Activated naive CD8-positive, alpha-beta T cell treated with anti-CD3 and anti-CD28 coated beads, Interleukin-2, amount 10 ng/mL, durations not matched to agents 7 days and 5 days (primary cell): ENCODE measurements at regions not wholly inside any gene's neighbourhood (a gene's known extent, or its start where the extent isn't known, plus 50 kb on each side); places are given as distances from the start of the nearest gene placed in this dataset.

Experiments used
- ATAC-seq: fragments of 150-1000 bp; cut with Tn5 transposase; one replicate; pipeline ENCODE4 v1.10.0; 2021; ENCODE audit warnings: low read depth, moderate library complexity
- POLR2A ChIA-PET: fragments of 350-600 bp; sonication (Branson Sonifier 250); formaldehyde crosslinking; loops from one replicate; lab custom pipeline; 2021; ENCODE audit warnings: antibody characterized with exemption; lab: Charles Lee
- DNase-seq: peaks from one replicate; pipeline ENCODE4 v3.0.0; 2021
- H3K27ac Mint-ChIP-seq: one replicate; pipeline ENCODE4 v1.8.0; 2022; ENCODE audit warnings: mild to moderate bottlenecking, mixed read lengths
- H3K27me3 Mint-ChIP-seq: one replicate; pipeline ENCODE4 v1.8.0; 2022; ENCODE audit warnings: mild to moderate bottlenecking, moderate library complexity, mixed read lengths
- H3K36me3 Mint-ChIP-seq: one replicate; pipeline ENCODE4 v1.8.0; 2021; ENCODE audit warnings: mild to moderate bottlenecking, mixed read lengths
- H3K4me1 Mint-ChIP-seq: one replicate; pipeline ENCODE4 v1.8.0; 2021; ENCODE audit warnings: mixed read lengths
- H3K4me3 Mint-ChIP-seq: one replicate; pipeline ENCODE4 v1.8.0; 2022; ENCODE audit warnings: mild to moderate bottlenecking, moderate library complexity, mixed read lengths
- H3K9me3 Mint-ChIP-seq: one replicate; pipeline ENCODE4 v1.8.0; 2021; ENCODE audit warnings: mixed read lengths

- Mint-ChIP-seq H3K27me3 (no peaks in the 10 kb centered on the region), H3K27ac (no peak overlapping the region), H3K4me3 (no peak overlapping the region), H3K9me3 (no peaks in the 10 kb centered on the region), H3K36me3 (no peaks in the 10 kb centered on the region), H3K4me1 (no peaks in the 10 kb centered on the region)
- POLR2A ChIA-PET, result no interaction called here
- DNase-seq, result no peak
- ATAC-seq, result no peak
Observed at GRCh38 chr10:106089855-106090254, 1074.7 kb downstream of the SORCS1 start.

- ATAC-seq (no peak), DNase-seq (no peak)
- Mint-ChIP-seq H3K36me3 (no peaks in the 10 kb centered on the region), H3K27me3 (no peaks in the 10 kb centered on the region), H3K4me1 (no peaks in the 10 kb centered on the region), H3K27ac (no peak overlapping the region), H3K4me3 (no peak overlapping the region), H3K9me3 (no peaks in the 10 kb centered on the region)
- POLR2A ChIA-PET, result no interaction called here
Observed at GRCh38 chr10:106086391-106086790, 1078.1 kb downstream of the SORCS1 start.

DNA sequence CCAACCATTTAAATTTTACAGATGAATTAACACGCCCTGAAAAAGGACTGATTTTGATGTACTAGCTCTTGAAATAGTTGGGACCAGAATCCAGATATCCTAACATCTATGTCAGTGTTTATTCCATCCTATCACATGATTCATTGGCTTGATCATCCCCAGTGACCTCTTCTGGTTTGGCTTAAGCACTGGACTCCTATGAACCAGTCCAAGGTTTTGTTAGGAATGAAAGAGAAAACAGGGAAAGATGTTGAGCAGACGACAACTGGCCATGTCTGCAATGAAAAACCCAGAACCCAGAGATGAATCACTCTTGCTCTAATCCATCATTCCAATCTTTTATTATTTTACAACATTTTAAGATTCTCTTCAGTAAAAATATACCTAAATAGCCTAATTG lies 1080.9 kb downstream of the SORCS1 start:
- no peaks in the 10 kb centered on the region for H3K9me3 Mint-ChIP-seq
- DNase-seq (no peak), ATAC-seq (no peak)
- H3K27me3 Mint-ChIP-seq, result no peaks in the 10 kb centered on the region
- H3K4me3 Mint-ChIP-seq, result no peak overlapping the region
- H3K27ac Mint-ChIP-seq, result no peak overlapping the region
- no peaks in the 10 kb centered on the region for H3K36me3 Mint-ChIP-seq
- POLR2A ChIA-PET, result no interaction called here
- no peaks in the 10 kb centered on the region for H3K4me1 Mint-ChIP-seq

DNA sequence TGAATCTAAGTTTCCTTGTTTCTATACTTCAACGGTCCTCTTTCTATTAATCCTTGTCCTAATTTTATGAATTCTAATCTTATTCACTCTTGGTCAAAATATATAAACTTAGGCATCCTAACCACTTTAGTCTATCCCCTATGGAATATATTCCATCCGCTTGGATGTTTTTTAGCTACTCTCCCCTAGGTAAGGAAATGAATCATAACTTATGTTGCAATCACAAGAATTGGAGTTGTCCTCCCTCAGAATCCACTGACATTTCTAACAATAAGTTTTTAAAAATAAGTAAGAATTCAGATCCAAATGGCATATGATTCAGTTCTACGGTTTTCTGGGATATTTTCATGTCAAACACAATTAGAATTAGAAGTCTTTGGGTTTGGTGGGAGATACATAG lies 1081.6 kb downstream of the SORCS1 start:
- Mint-ChIP-seq H3K9me3 (peaks cover 2% of the 10 kb centered on the region), H3K36me3 (no peaks in the 10 kb centered on the region), H3K4me1 (no peaks in the 10 kb centered on the region), H3K4me3 (no peak overlapping the region), H3K27ac (no peak overlapping the region), H3K27me3 (no peaks in the 10 kb centered on the region)
- no peak for DNase-seq
- ATAC-seq, result no peak
- POLR2A ChIA-PET, result no interaction called here

DNA sequence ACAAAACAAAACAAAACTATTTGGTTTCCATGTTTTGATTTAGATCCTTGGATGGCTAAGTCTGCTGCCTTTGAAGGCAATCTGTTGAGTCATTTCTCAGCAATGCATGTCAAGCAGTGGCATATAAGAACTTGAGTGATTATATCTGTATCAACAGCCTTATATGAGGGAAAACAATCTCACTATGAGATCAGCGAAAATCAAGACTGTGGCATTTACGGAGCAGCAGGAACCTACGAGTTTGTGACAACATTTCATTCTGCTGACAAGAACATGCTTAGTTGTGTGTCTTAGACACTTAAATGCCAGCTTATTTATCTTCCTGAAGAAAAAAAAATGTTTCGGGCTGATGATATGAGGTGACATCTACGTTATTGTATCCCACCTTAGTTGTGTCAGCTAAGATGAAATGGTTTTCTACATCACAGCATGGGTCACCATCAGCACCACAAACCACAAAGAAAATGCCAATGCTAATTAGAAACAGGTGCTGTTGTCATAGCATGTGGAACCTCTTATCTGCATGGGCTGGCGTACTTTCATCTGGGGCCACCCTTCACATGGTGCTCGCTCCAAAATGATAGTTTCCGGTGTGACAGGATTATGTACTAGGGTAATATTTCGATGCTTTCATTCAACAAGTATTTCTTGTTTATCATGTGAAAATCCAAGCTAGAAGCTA lies 1085.5 kb downstream of the SORCS1 start:
- no peaks in the 10 kb centered on the region for H3K36me3 Mint-ChIP-seq
- no peaks in the 10 kb centered on the region for H3K4me1 Mint-ChIP-seq
- POLR2A ChIA-PET, result no interaction called here

GRCh38 chr10:106076496-106076895 lies 1088.0 kb downstream of the SORCS1 start:
- H3K27me3 Mint-ChIP-seq, result no peaks in the 10 kb centered on the region
- no peak overlapping the region for H3K27ac Mint-ChIP-seq
- POLR2A ChIA-PET, result no interaction called here
- no peaks in the 10 kb centered on the region for H3K36me3 Mint-ChIP-seq
- H3K4me1 Mint-ChIP-seq, result no peaks in the 10 kb centered on the region
- DNase-seq (no peak), ATAC-seq (no peak)
- peaks cover 7% of the 10 kb centered on the region for H3K9me3 Mint-ChIP-seq
- no peak overlapping the region for H3K4me3 Mint-ChIP-seq

More for the DNA sequence above, 1085.5 kb downstream of the SORCS1 start:
- no peaks in the 10 kb centered on the region for H3K27me3 Mint-ChIP-seq
- no peak for ATAC-seq
- no peak overlapping the region for H3K27ac Mint-ChIP-seq
- no peak for DNase-seq
- peaks cover 5% of the 10 kb centered on the region for H3K9me3 Mint-ChIP-seq
- no peak overlapping the region for H3K4me3 Mint-ChIP-seq

- Mint-ChIP-seq H3K36me3 (no peaks in the 10 kb centered on the region), H3K4me1 (no peaks in the 10 kb centered on the region), H3K9me3 (peaks cover 2% of the 10 kb centered on the region), H3K27ac (no peak overlapping the region), H3K4me3 (no peak overlapping the region), H3K27me3 (no peaks in the 10 kb centered on the region)
- DNase-seq (no peak), ATAC-seq (no peak)
- POLR2A ChIA-PET, result no interaction called here
Observed at GRCh38 chr10:106053061-106053460, 1111.4 kb downstream of the SORCS1 start.

DNA sequence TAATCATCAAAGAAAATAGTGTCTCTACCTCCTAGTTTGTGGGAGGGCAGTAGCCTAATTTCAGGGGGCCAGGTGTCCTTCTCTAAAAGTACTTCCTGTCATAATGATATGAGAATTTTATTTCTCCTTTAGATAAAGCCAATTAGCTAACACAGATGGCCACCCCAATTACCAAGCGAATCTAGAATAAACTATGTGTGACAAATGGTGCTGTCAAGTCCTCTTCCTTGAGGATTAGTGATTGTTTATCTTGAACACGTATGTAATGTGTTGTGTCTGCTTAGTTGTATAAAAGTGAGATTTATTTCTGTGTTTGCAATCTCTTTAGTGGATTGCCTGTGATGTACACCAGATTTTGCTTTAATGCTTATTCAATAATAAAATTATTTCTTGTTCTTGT lies 1120.0 kb downstream of the SORCS1 start:
- DNase-seq (no peak), ATAC-seq (no peak)
- H3K4me1 Mint-ChIP-seq, result no peaks in the 10 kb centered on the region
- H3K27me3 Mint-ChIP-seq, result no peaks in the 10 kb centered on the region
- POLR2A ChIA-PET, result no interaction called here
- H3K9me3 Mint-ChIP-seq, result peaks cover 2% of the 10 kb centered on the region
- H3K4me3 Mint-ChIP-seq, result no peak overlapping the region
- no peak overlapping the region for H3K27ac Mint-ChIP-seq
- no peaks in the 10 kb centered on the region for H3K36me3 Mint-ChIP-seq

GRCh38 chr10:106043863-106044262 lies 1120.6 kb downstream of the SORCS1 start:
- POLR2A ChIA-PET, result no interaction called here
- DNase-seq, result no peak
- Mint-ChIP-seq H3K4me1 (no peaks in the 10 kb centered on the region), H3K9me3 (peaks cover 2% of the 10 kb centered on the region), H3K4me3 (no peak overlapping the region), H3K27me3 (no peaks in the 10 kb centered on the region), H3K27ac (no peak overlapping the region), H3K36me3 (no peaks in the 10 kb centered on the region)
- ATAC-seq, result no peak

DNA sequence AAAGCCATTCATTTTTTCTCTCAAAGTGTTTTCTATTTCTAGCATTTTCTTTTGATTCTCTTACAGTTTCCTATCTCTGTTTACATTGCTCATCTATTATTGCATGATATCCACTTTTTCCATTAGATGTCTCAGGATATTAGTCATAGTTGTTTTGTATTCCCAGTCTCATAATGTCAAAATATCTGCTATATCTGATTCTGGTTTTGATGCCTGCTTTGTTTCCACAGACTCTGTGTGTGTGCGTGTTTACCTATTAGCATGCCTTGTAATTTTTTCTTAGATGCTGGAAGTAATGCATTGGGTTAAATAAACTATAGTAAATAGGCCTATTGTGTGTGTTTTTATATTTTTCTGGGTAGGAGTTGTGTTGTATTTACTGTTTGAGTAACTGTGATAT lies 1126.3 kb downstream of the SORCS1 start:
- Mint-ChIP-seq H3K4me1 (no peaks in the 10 kb centered on the region), H3K27me3 (no peaks in the 10 kb centered on the region), H3K36me3 (no peaks in the 10 kb centered on the region), H3K4me3 (no peak overlapping the region), H3K27ac (no peak overlapping the region), H3K9me3 (no peaks in the 10 kb centered on the region)
- ATAC-seq, result no peak
- DNase-seq, result no peak
- POLR2A ChIA-PET, result no interaction called here

DNA sequence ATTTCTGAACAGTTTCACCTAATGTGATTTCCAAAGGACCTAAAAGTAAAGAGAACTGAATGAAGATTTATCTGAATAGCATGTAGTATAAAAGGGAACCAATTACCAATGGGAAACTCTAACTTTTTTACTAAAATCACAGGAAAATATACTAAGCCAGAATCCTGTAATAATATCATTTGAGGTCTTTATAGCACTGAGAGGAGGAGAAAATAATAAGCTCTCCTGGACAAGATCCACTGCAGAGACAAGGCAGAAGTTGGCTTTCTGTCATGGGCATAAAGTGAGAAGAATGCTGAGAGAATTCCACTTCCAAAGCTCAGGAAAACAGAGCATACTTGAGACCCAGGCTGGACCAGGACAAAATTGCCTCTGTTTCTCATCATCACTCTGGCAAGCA lies 1131.4 kb downstream of the SORCS1 start:
- DNase-seq (no peak), ATAC-seq (no peak)
- Mint-ChIP-seq H3K4me1 (no peaks in the 10 kb centered on the region), H3K4me3 (no peak overlapping the region), H3K9me3 (no peaks in the 10 kb centered on the region), H3K27me3 (no peaks in the 10 kb centered on the region), H3K27ac (no peak overlapping the region), H3K36me3 (no peaks in the 10 kb centered on the region)
- POLR2A ChIA-PET, result no interaction called here

GRCh38 chr10:106032450-106033002 lies 1132.0 kb downstream of the SORCS1 start:
- no peak for DNase-seq
- ATAC-seq, result no peak
- H3K9me3 Mint-ChIP-seq, result no peaks in the 10 kb centered on the region
- H3K27me3 Mint-ChIP-seq, result no peaks in the 10 kb centered on the region
- no peak overlapping the region for H3K27ac Mint-ChIP-seq
- no peaks in the 10 kb centered on the region for H3K4me1 Mint-ChIP-seq
- POLR2A ChIA-PET, result no interaction called here
- no peak overlapping the region for H3K4me3 Mint-ChIP-seq
- H3K36me3 Mint-ChIP-seq, result no peaks in the 10 kb centered on the region

DNA sequence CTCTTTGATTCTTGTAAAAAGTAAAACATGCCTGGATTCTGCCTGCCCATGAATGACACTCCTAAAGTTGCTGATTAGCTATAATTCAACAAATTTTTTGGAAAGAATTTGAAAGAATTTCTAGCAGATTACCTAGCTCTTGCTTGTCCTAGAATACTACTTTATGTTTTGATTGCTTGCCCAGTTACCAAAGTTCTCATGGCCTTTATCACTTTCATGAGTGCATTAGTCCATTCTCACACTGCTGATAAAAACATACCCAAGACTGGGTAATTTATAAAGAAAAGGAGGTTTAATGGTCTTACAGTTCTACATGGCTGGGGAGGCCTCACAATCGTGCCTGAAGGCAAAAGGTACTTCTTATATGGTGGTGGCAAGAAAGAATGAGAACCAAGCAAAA lies 1137.3 kb downstream of the SORCS1 start:
- no peak for ATAC-seq
- POLR2A ChIA-PET, result no interaction called here
- Mint-ChIP-seq H3K27ac (no peak overlapping the region), H3K4me1 (no peaks in the 10 kb centered on the region), H3K4me3 (no peak overlapping the region), H3K27me3 (no peaks in the 10 kb centered on the region), H3K9me3 (no peaks in the 10 kb centered on the region), H3K36me3 (no peaks in the 10 kb centered on the region)
- no peak for DNase-seq

- no peaks in the 10 kb centered on the region for H3K4me1 Mint-ChIP-seq
- H3K27ac Mint-ChIP-seq, result no peak overlapping the region
- no peak for ATAC-seq
- no peak overlapping the region for H3K4me3 Mint-ChIP-seq
- H3K27me3 Mint-ChIP-seq, result no peaks in the 10 kb centered on the region
- POLR2A ChIA-PET, result no interaction called here
- H3K9me3 Mint-ChIP-seq, result peaks cover 5% of the 10 kb centered on the region
- DNase-seq, result no peak
- no peaks in the 10 kb centered on the region for H3K36me3 Mint-ChIP-seq
Observed at GRCh38 chr10:106025208-106025811, 1139.2 kb downstream of the SORCS1 start.
